Right atrium auricular region (tissue), 2 donors: ENCODE measurements at regions not wholly inside any gene's neighbourhood (a gene's known extent, or its start where the extent isn't known, plus 50 kb on each side); places are given as distances from the start of the nearest gene placed in this dataset.
"Not testable (repeated sequence)": the region's sequence is repeated elsewhere in the genome, so short reads cannot be mapped to it uniquely, and the experiment has no call there.

Experiments used
- DNase-seq: peaks from one replicate; pipeline ENCODE4 v3.0.0-alpha.2; 2019; ENCODE audit warnings: low spot score
- H3K27ac ChIP-seq, 2 donors: fragments of 200-600 bp; sonication (generic); 1 replicate in 1 of 2; 2 replicates in 1 of 2; pipeline ENCODE4 v1.5.1; 2016 to 2019
- H3K27me3 ChIP-seq, 2 donors: fragments of 200-600 bp; sonication (generic); one replicate each; pipeline versions ENCODE4 v1.5.1 to v1.6.0; 2017 to 2019
- H3K36me3 ChIP-seq: fragments of 200-600 bp; sonication (generic); one replicate; pipeline ENCODE4 v1.5.1; 2016
- H3K4me1 ChIP-seq, 2 donors: fragments of 200-600 bp; sonication (generic); one replicate each; pipeline versions ENCODE4 v1.5.1 to v1.6.0; 2017 to 2019
- H3K4me3 ChIP-seq, 2 donors: fragments of 200-600 bp; sonication (generic); 1 replicate in 1 of 2; 2 replicates in 1 of 2; pipeline ENCODE4 v1.5.1; 2017 to 2019; ENCODE audit warnings: mild to moderate bottlenecking in 1 of 2, moderate library complexity in 1 of 2
- H3K9me3 ChIP-seq, 2 donors: fragments of 200-600 bp; sonication (generic); one replicate each; pipeline ENCODE4 v1.5.1; 2019
- TF ChIP-seq, protein P1 (sequence below), 2 donors: fragments of 200-600 bp; sonication (generic); IDR thresholded peaks; one replicate each; pipeline ENCODE4 v1.5.1; 2019; ENCODE audit warnings: antibody characterized with exemption in 2 of 2

DNA sequence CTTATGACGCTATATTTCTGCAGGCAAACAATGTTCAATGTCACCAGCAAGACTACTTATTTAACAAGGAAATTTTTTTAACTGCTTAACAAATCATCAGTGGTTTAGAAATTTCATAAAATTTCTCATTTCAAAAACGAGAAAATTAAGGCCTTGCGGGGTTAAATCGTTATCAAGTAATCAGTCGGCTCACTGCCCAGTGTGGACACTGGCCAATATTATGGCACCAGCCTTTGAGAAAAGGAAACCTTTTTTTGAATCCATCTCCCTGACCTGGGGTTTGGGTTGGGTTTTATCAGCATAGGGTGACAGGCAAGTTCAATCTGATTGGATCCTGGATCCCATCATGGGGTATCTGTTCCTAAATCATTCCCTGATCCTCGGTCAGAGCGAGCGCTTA is 461.2 kb downstream of the SETD4 start:
- no peak for DNase-seq
- H3K27ac ChIP-seq, result no peak overlapping the region
- no peaks in the 10 kb centered on the region for H3K9me3 ChIP-seq
- TF ChIP-seq, protein P1, sequence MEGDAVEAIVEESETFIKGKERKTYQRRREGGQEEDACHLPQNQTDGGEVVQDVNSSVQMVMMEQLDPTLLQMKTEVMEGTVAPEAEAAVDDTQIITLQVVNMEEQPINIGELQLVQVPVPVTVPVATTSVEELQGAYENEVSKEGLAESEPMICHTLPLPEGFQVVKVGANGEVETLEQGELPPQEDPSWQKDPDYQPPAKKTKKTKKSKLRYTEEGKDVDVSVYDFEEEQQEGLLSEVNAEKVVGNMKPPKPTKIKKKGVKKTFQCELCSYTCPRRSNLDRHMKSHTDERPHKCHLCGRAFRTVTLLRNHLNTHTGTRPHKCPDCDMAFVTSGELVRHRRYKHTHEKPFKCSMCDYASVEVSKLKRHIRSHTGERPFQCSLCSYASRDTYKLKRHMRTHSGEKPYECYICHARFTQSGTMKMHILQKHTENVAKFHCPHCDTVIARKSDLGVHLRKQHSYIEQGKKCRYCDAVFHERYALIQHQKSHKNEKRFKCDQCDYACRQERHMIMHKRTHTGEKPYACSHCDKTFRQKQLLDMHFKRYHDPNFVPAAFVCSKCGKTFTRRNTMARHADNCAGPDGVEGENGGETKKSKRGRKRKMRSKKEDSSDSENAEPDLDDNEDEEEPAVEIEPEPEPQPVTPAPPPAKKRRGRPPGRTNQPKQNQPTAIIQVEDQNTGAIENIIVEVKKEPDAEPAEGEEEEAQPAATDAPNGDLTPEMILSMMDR (IDR thresholded peaks at IDR 0.05), result no peak
- H3K4me3 ChIP-seq, result no peak overlapping the region
- H3K4me1 ChIP-seq, result no peaks in the 10 kb centered on the region
- no peaks in the 10 kb centered on the region for H3K27me3 ChIP-seq
- no peaks in the 10 kb centered on the region for H3K36me3 ChIP-seq

DNA sequence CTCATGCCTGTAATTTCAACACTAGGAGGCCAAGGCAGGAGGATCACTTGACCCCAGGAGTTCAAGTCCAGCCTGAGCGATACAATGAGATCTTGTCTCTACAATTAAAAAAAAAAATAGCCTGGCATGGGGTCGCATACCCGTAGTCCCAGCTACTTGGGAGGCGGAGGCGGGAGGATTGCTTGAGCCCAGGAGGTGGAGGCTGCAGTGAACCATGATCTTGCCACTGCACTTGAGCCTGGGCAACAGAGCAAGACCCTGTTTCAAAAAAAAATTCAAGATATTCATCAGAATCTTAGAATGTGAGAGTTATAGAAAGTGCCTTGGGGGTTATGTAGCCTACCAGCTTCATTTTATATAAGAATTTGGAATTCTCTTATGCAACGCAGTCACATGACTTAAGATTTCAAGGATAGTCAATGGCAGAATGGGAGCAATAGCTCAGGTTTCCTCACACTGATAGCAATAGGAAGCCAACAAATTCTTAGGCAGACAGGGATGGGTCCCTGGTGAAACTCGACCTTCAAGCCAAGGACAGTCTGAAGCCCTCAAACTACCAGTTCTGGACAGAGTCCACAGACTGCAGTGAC is 462.5 kb downstream of the SETD4 start:
- no peak overlapping the region for H3K27ac ChIP-seq
- TF ChIP-seq, protein P1 (IDR thresholded peaks at IDR 0.05), result no peak
- H3K4me3 ChIP-seq, result no peak overlapping the region
- H3K27me3 ChIP-seq, result no peaks in the 10 kb centered on the region
- no peak for DNase-seq
- no peaks in the 10 kb centered on the region for H3K36me3 ChIP-seq
- H3K9me3 ChIP-seq, result no peaks in the 10 kb centered on the region
- no peaks in the 10 kb centered on the region for H3K4me1 ChIP-seq

DNA sequence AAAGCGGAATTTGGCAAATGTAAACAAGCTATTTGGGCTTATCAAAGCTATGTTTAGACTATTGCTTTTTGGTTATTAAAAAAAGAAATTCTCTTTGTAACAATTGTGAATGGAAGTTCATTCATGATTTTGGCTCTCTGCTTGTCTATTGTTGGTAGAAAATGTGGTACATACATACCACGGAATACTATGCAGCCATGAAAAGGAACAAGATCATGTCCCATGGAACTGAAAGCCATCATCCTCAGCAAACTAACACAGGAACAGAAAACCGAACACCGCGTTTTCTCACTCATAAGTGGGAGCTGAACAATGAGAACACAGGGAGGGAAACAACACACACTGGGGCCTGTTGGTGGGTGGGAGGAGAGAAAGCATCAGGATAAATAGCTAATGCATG is 465.4 kb downstream of the SETD4 start:
- DNase-seq, result no peak
- Histone ChIP-seq H3K4me1 (no peaks in the 10 kb centered on the region), H3K27ac (no peak overlapping the region), H3K4me3 (no peak overlapping the region), H3K9me3 (no peaks in the 10 kb centered on the region), H3K36me3 (no peaks in the 10 kb centered on the region), H3K27me3 (no peaks in the 10 kb centered on the region)
- TF ChIP-seq, protein P1 (IDR thresholded peaks at IDR 0.05), result no peak

DNA sequence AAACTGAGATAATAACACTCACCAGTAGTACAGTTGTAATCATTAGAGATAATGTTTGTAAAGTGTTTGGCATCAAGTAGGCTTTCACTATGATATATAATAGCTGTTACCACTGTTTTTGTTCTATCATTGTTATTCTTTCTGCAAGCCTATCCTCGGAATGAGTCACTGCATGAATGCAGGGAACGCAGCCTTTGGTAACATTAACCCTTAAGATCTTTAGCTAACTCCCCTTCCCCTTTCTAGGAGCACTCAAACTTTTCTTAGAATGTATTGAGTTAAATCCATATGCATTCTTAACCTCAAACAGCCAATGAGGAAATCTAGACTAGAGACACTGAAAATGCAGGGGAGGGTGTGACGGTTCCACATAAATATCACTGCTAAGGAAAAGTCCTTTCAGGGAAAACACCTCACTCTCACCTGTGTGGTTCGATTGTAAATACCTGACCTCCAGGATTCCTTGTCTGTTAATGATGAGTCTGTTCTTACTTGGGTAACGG is 467.3 kb downstream of the SETD4 start:
- H3K9me3 ChIP-seq, result no peaks in the 10 kb centered on the region
- H3K27ac ChIP-seq, result no peak overlapping the region
- no peak for DNase-seq
- TF ChIP-seq, protein P1 (IDR thresholded peaks at IDR 0.05), result no peak
- H3K4me1 ChIP-seq, result no peaks in the 10 kb centered on the region
- no peaks in the 10 kb centered on the region for H3K27me3 ChIP-seq
- H3K36me3 ChIP-seq, result no peaks in the 10 kb centered on the region
- no peak overlapping the region for H3K4me3 ChIP-seq

DNA sequence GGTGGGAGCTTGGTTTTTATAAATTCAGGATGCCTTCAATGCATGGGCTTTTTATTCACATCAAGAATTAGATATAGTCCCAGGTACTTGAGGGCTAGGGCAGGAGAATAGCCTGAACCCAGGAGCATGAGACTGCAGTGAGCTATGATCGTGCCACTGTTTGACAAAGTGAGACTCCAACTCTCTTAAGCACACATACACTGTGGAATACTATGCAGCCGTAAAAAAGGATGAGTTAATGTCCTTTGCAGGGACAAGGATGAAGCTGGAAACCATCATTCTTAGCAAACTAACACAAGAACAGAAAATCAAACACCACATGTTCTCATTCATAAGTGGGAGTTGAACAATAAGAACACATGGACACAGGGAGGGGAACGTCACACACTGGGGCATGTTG is 470.0 kb downstream of the SETD4 start:
- DNase-seq, H3K4me1 ChIP-seq, H3K36me3 ChIP-seq, H3K4me3 ChIP-seq, H3K9me3 ChIP-seq, H3K27ac ChIP-seq, H3K27me3 ChIP-seq: not testable (repeated sequence)

DNA sequence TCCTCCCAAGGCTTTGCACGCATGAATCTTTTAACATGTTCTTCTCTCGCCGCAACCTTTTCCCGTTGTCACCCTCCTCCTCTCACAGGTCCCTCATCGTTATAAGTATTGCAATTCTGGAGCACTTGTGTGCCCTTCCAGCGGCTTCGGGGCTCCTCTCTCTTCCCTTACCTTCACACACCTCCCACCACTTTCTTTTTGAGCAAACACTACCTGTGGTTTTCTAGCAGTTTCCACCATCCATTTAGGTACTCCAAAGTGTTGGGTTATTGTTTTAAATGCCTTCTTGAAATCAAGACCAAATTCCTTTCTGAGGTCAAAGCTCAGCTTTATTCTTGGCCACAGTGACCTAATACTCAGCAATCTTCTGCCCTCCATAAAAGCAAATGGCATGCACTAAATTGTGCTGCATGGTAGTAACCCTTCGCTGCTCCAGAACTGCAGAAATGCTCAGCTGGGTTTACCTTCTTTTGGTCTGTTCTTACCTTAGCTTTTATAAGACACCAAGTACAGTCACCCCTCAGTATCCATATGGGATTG is 472.4 kb downstream of the SETD4 start:
- no peaks in the 10 kb centered on the region for H3K36me3 ChIP-seq
- H3K9me3 ChIP-seq, result no peaks in the 10 kb centered on the region
- no peak for DNase-seq
- TF ChIP-seq, protein P1 (IDR thresholded peaks at IDR 0.05), result no peak
- no peaks in the 10 kb centered on the region for H3K27me3 ChIP-seq
- H3K4me1 ChIP-seq, result no peaks in the 10 kb centered on the region
- H3K4me3 ChIP-seq, result no peak overlapping the region
- no peak overlapping the region for H3K27ac ChIP-seq
